OCI-LY3 (cell line): ENCODE measurements at regions not wholly inside any gene's neighbourhood (a gene's known extent, or its start where the extent isn't known, plus 50 kb on each side); places are given as distances from the start of the nearest gene placed in this dataset.

ENCODE experiments used
- EZH2phosphoT487 ChIP-seq: fragments of 200-600 bp; shearing (Covaris generic); IDR thresholded peaks from 2 replicates; pipeline ENCODE4 v1.6.1; 2018; ENCODE audit warnings: antibody characterized with exemption, mixed run types, low read depth
- TF ChIP-seq, protein P1 (sequence below): fragments of 200-600, 300-600 bp; sonication (generic); IDR thresholded peaks from 2 replicates; pipeline ENCODE4 v1.5.1; 2014; ENCODE audit warnings: antibody characterized with exemption, low read length, low read depth

DNA sequence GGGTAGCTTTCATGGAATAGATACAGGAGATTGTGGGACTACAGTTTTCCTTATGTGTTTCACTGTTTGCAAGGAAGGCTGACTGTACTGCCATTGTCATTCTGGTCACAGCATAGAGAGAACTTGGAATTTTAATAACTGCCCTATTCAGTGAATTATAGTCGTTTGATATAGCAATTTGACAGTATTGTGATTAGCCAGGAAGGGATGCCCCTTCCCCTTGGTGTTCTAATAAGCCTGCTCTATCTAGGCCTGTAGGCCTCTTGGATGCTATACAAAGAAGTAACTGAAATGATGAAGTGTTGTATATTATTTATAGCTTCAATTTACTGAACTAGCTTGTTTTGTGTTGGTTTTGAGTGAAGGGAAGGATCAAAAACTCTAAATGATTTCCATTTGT lies 528.6 kb upstream of the CDH2 start:
- TF ChIP-seq, protein P1, sequence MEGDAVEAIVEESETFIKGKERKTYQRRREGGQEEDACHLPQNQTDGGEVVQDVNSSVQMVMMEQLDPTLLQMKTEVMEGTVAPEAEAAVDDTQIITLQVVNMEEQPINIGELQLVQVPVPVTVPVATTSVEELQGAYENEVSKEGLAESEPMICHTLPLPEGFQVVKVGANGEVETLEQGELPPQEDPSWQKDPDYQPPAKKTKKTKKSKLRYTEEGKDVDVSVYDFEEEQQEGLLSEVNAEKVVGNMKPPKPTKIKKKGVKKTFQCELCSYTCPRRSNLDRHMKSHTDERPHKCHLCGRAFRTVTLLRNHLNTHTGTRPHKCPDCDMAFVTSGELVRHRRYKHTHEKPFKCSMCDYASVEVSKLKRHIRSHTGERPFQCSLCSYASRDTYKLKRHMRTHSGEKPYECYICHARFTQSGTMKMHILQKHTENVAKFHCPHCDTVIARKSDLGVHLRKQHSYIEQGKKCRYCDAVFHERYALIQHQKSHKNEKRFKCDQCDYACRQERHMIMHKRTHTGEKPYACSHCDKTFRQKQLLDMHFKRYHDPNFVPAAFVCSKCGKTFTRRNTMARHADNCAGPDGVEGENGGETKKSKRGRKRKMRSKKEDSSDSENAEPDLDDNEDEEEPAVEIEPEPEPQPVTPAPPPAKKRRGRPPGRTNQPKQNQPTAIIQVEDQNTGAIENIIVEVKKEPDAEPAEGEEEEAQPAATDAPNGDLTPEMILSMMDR = no peak
- no peak for TF ChIP-seq EZH2phosphoT487
